GM18517 (cell line): ENCODE measurements at regions not wholly inside any gene's neighbourhood (a gene's known extent, or its start where the extent isn't known, plus 50 kb on each side); places are given as distances from the start of the nearest gene placed in this dataset.
"Not testable (repeated sequence)": the region's sequence is repeated elsewhere in the genome, so short reads cannot be mapped to it uniquely, and the experiment has no call there.

ENCODE experiments used
- ATAC-seq: cut with Tn5 transposase; IDR thresholded peaks from one replicate; pipeline ENCODE4 v1.9.1; 2021; ENCODE audit warnings: mild to moderate bottlenecking, moderate library complexity; ENCODE audit not compliant: unreplicated experiment

DNA sequence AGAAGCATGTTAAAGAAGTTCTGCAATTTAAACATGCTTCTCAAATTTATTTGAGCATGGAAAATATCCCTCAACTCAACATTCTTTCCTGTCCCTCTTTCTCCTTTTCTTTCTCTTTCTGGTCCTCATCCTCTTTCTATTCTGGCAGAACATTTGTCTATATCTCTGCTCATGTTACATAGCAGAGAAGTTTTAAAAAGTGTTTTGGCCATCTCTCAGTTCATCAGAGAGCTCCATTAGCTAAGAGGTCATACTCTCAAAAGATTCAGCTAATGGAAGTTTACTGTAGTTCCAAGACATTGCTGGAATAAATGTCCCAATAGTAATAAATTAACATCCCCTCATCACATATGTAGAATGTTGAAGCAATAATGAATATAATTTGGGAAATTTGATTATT, 53.5 kb downstream of the XCL2 start:
- no peak for ATAC-seq

DNA sequence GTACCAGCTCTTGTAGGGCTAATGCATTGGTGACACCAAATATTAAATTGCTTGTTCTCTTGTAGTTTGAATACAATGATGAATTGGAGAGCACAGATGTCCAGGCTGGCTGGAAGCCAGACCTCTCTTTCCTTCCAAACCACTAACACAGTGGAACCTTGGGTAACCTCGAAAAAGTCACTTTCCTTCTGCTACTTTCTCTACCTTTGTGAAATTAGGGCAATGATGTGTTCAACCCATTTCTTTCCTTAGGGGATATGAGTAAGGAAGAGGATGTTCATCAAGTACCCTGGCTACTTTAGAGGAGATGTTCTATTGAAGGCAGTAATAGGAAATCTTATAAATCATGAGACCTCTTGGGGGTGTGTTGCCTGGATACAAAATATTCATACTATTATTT, 55.7 kb downstream of the XCL2 start:
- ATAC-seq, result no peak

DNA sequence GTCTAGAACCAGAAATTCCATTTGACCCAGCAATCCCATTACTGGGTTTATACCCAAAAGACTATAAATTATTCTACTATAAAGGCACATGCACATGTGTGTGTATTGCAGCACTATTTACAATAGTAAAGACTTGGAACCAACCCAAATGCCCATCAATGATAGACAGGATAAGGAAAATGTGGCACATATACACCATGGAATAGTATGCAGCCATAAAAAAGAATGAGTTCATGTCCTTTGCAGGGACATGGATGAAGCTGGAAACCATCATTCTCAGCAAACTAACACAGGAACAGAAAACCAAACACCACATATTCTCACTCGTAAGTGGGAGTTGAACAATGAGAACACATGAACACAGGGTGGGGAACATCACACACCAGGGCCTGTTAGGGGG, 57.0 kb downstream of the XCL2 start:
- not testable (repeated sequence) for ATAC-seq

DNA sequence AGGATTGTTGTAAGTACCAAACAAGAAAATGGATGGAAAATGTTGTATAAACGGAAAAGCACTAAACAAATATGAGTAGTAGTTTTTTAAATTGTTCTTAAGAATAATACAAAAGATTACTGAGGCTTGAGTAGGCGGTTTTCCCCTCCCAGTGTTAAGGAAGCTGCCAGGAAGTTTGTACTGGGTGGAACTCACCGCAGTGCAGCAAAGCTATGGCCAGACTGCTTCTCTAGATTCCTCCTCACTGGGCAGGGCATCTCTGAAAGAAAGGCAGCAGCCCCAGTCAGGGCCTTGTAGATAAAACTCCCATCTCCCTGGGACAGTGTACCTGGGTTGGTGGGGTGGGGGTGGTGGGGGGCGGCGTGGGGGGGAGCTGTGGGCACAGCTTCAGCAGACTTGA, 58.7 kb downstream of the XCL2 start:
- no peak for ATAC-seq

DNA sequence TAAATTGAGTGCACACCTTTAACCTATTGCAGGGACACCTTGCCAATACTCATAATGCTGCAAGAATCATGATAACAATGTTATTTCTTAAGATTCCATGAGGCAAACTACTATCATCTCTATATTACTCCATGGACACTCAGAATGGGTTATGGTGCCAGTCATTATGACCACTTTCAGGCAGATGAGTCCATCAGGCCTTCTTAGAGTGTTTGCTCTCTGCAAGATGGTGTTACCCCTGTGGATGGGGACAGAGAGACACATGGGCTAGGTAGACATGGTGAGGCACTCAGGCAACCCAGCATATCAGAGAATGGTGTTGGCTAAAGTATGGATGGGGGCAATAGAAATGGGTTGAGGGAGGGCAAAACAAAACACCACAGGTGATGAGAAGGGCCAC, 59.7 kb downstream of the XCL2 start:
- no peak for ATAC-seq

DNA sequence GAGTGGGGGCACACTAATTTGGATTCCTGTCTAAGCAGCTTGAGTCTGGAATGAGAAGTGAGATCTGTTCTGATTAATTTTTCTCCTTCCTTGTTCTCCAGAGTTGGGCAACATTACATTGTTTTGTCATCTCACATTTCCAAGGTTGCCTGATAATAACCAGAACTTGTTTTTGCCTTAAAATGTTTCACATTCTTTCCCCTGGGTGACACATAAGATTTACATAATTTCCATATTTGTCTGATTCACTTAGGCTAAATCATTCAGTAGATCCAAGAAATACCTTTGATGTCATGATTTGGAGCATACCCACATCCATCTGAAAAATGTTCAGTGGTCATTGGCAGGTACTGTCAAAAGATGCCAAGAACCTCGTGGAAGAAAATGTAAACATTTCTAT, 60.3 kb downstream of the XCL2 start:
- ATAC-seq, result no peak

DNA sequence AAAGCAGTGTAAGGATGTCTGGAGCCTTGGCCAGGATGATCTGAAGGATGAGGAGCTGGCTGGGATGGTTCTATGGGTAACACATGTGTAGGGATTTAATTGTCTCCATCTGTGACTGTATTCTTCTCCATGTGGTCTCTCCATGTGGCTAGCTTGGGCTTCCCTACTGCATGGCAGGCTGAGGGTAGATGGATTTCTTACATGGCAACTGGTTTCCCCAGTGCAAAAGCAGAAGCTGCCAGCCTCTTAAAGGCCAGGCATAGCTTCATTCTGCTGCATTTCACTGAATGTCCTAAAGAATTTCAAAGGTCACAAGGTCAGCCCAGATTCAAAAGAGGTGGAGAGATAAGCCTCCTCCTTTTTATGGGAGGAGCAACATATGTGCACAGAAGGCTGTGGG, 61.7 kb downstream of the XCL2 start:
- ATAC-seq, result no peak

DNA sequence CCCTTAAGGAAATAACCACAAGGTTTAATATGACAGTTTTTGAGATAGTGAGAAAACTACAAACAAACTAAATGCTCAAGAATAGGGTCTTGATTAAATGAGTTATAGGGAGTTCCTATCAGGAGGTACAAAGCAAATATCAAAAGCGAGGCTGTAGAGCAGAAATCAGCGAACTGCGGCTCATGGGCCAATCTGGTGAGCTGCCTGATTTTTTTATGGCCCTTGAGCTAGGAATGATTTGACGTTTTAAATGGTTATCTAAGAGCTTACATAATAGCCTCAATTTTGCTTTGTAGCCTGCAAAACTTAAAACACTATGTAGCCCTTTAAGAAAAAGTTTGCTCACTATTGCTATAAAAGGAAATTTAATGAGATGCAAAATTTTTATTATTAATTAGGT, 62.2 kb downstream of the XCL2 start:
- ATAC-seq, result no peak

DNA sequence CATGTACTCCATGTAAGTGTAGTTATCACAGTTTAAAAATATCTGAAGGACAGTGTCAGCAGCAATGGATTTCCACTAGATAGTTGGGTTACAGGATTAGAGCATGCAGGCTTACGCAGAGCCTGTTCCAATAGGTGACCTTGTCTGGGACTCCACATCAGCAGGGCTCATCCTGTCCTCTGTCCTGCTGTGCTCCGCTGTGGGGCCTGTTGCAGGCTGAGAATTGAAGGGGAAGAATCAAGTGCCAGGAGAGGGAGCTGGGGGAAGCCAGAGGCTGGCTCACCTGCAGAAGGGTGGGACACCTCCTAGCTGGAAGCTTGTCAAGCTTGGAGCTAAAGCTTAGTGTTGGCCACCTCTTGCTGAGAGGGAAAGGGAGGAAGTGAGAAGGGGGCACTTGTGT, 62.8 kb downstream of the XCL2 start:
- no peak for ATAC-seq

DNA sequence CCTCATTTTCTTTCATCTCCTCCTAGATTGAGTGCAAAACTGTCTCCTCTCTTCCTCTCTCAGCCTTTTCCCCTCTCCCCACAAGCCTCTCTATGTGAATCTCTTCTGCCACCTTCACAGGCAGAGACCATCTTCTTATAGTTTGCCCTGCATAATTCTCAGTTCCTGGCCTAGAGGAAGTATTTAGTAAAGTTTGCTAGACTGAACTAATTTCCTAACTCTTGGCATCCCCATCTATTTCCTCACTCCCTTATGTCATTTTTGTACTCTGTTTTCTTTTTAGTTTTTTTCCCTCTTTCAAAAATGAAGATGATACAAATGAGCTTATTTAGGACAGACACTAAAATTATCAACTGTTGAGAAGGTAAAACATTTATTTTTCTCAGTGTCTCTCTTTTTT, 66.0 kb downstream of the XCL2 start:
- no peak for ATAC-seq

DNA sequence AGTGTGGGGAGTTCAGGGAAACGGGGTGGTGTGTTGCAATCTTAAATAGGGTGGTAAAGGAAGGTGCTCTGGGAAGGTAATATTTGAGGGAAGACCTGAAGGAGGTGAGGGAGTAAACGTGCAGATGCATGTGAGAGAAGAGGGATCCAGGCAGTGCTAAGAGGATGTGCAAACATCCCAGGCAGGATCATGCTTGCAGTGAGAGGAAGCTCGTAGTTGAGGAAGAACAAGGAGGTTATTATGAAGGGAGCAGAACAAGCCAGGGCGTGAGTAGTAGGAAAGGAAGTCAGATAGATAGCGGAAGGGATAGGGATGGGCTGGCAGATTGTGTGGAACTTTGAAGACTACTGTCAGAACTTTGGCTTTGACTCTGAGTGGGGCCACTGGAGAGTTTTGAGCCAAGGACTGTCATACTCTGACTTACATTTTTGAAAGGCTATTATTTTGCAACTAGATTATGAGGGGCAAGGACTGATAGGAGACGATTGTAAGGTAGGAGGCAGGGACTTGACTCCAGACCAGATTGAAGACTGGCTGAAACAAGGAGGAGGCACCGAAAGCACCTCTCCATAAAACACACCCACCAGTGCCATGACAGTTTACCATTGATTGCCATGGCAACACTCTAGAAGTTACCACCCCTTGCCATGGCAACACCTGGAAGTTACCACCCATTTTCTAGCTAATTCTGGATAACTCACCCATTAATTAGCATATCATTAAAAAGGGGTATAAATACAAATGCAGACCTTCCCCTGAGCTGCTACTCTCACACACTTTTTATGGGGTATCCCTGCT, 67.0 kb downstream of the XCL2 start:
- no peak for ATAC-seq

DNA sequence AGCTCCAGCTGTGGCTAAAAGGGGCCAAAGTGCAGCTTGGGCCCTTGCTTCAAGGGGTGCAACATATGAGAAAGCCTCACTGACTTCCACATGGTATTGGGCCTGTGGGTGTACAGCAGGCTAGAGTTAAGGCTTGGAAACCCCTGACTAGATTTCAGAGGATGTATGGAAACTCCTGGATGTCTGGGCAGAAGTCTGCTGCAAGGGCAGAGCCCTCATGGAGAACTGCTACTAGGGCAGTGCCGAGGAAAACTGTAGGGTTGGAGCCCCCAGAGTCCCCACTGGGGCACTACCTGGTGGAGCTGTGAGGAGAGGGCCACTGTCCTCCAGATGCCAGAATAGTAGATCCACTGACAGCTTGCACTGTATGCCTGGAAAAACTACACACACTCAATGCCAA, 69.5 kb downstream of the XCL2 start:
- ATAC-seq, result no peak

DNA sequence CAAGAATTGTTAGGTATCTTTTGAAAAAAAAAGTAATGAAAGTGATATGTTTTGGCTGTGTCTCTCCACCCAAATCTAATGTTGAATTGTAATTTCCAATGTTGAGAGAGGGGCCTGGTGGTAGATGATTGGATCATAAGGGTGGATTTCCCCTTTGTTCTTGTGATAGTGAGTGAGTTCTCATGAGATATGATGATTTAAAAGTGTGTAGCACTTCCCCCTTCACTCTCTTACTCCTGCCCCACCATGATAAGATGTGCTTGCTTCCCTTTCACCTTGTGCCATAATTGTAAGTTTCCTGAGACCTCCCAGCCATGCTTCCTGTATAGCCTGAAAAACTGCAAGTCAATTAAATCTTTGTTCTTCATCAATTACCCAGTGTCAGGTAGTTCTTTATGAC, 70.7 kb downstream of the XCL2 start:
- no peak for ATAC-seq

DNA sequence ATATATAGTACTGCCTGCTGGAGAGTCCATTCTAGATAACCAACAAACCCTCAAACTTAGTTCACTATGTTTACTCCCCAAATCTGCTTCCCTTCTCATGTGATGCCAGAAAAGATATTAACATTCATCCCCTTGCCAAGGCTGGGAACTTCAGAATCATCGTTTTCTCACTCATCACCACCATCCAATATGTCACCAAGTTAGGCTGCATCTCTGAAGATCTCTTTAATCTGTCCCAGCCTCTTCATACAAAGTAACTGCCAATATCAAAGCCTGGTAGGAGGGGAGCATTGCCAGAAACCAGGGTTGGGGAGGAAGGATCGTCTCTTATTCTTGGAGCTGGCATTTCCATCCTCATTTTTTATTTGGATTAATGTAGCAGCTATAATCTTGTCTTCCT, 71.6 kb downstream of the XCL2 start:
- ATAC-seq, result no peak

DNA sequence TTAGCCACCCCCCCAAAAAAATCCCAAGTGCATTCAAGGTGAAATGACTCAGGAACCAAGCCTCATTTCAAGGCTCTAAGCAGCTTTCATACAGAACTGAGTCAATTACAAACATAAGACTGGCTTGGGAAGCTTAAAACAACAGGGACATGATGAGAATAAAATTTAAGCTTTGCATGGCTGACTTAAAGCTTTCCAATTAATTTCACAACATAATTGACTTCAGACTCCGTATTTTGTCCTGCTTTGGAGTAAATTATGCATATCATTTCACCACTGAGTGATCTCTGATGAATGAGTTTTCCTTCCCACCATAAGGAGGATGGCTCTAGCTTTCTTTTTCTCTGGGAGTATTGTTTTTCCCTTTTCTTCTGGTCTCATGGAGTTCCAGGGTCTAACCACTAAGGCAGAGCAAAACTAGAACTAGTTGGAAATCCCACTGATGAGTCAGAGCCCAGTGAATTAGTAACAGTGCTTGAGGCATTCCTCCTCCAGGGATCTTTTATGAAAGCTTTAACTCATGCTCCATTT, 72.8 kb downstream of the XCL2 start:
- no peak for ATAC-seq

DNA sequence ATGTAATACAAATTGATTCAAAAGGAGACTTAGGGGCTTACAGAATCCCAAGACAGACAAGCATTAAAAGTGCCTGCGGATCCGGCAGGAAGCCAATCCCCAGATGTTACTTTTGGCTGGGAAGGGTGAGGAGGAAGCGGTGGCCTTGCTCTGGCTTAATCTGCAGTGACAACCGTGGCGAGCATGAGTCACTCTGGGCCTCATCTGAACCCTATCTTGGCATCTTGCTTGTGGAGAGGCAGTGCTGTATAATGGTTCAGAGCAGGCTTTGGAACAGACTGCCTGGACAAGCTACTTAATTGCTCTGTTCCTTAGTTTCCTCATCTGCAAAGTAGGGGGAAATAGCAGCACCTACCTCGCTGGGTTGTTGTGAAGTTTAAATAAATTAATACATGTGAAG, 74.1 kb downstream of the XCL2 start:
- no peak for ATAC-seq

DNA sequence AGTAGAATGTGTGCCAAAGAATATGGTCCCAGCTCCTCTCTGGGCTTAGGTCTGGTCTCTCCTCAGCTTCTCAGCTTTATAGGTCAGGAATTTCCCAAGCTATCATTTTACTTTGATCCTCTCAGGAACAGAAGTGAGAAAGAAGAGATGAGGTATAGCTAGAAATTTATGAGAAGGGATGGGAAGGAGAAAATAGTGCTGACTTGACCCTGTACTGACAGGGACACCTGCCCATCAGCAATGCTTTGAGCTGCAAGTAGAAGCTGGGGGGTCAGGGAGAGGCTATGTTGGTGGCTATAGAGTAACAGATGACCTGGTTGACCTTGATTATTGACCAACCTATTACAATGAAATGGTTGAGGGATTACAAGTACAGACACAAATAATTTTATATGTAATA, 75.0 kb downstream of the XCL2 start:
- ATAC-seq, result no peak

DNA sequence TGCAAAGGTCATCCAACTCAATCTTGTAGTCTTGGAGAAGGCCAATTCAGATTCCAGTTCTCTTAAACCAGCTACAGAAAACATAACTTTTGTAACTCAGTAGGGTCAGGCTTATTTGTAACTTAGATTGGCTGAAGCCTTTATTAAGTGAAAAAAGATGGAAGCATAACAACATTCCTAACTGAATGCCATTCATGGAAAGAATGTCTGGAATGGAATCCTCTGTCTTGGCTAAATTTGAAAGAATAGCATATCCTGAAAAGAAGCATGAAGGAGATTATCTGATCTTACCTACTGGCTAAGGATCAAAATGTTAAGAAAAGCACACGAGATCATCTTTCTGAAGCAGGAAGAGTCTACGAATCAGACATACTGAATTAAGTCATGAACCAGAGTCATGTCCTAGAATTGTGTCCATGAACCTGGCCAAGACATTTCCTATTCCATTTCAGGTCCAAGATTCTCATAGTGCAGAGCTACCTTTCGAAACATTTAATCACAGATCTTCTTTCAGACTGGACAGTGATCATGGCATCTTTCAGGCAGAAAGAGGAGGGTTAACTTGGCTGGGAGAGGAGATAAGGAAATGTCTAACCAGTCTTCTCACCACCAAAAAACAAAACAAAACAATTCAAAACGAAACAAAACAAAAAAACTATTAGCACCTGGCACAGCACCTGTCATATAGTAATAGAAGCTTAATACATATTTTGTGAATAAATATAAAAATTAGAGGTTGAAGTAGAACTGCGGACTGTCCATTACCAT, 75.6 kb downstream of the XCL2 start:
- ATAC-seq, result no peak

DNA sequence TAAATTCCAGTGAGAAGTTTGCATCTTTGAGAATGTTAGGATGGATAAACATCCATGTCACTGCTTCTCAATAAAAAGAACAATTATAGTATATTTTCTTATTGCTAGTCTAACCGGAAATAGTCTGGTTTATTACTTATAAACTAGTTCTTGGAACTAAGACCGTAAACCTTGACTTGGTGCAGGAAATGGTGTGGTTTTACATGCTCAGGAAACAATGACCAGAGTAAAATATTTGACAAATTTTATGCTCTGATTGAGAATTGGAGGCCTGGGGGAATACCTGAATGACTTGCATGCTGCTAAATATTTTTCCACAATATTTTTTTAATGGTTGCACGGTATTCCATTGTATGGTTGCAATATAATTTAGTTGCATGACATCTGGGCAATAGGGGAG, 76.3 kb downstream of the XCL2 start:
- ATAC-seq, result no peak

DNA sequence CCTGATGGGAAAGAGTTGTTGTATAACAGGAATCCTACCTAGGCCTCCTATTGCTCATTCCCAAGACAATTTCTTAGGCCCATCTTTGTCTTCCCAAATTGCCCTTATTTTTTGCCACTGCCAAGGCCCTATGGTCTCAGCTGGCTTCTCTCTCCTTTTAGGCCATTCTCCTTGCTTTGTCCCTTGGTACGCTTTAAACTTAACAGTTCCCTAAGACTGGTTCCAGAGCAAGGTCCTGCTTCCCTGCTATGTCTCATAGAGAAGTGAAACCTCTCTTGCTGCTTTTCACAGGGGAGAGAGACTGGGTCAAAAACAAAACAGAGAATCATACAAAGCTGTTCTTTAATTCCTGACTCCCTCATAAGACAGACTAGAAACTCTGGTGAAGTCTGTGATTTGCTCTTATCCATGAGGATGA, 77.1 kb downstream of the XCL2 start:
- peak; percentile 58 for ATAC-seq

DNA sequence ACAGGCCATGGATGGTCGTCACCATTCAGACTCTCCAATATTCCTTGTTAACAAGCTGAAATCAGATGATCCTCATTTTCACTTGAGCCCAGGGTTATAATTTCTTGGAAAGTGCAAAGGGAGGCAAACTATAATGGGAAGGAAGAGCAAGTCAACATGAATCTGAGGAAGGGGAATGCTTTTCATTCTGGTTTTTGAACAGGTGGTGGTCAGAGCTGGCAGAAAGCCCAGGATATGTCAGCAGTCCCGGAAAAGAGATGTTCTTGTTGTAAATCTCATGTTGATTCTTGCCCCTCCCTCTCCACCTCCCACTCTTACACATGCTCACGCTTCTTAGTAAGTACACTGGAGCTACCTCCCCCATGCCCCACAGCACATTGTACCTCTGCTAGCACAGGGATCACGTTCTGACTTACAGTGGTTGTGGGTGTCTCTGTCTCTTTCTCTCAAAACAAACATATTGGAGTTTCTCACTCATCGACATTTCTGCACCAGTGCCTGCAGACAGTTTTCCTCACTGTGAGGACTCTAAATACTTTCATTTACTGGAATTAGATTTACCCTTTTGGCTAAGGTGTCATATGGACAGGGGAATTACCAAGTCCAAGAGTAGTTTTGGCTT, 77.6 kb downstream of the XCL2 start:
- no peak for ATAC-seq

DNA sequence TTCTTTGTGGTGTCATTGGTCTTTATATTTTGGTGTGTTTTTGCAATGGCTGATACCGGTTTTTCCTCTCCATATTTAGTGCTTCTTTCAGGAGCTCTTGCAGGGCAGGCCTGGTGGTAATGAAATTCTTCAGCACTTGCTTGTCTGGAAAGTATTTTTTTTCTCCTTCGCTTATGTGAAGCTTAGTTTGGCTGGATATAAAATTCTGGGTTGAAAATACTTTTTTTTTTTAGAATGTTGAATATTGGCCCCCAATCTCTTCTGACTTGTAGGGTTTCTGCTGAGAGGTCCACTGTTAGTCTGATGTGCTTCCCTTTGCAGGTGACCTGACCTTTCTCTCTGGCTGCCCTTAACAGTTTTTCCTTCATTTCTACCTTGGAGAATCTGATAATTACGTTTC, 82.7 kb downstream of the XCL2 start:
- ATAC-seq, result not testable (repeated sequence)
